Heart left ventricle (tissue), 16 donors: ENCODE measurements at regions not wholly inside any gene's neighbourhood (a gene's known extent, or its start where the extent isn't known, plus 50 kb on each side); places are given as distances from the start of the nearest gene placed in this dataset.

ENCODE experiments used
- ATAC-seq, 4 donors: fragments of 200-7000 bp; cut with Tn5 transposase; one replicate each; pipeline ENCODE4 v1.9.1; 2020 to 2022; ENCODE audit warnings: moderate library complexity in 4 of 4, mild to moderate bottlenecking in 3 of 4, moderate number of reproducible peaks in 1 of 4
- DNase-seq, 5 donors: peaks; one replicate each; pipeline ENCODE4 v3.0.0-alpha.2; 2020
- H3K27ac ChIP-seq, 12 donors: fragments of 200-600 bp; sonication (generic) in 4 of 12; one replicate each; pipeline versions ENCODE4 v1.5.0 to v1.8.0; 2016 to 2022; ENCODE audit warnings: mild to moderate bottlenecking in 2 of 12
- H3K27me3 ChIP-seq, 9 donors: fragments of 200-600 bp; sonication (generic) in 2 of 9; one replicate each; pipeline versions ENCODE4 v1.5.1 to v1.8.0; 2016 to 2022; ENCODE audit warnings: mild to moderate bottlenecking in 3 of 9
- H3K36me3 ChIP-seq, 9 donors: fragments of 200-600 bp; sonication (generic) in 2 of 9; one replicate each; pipeline versions ENCODE4 v1.5.0 to v1.8.0; 2018 to 2022; ENCODE audit warnings: mild to moderate bottlenecking in 2 of 9
- H3K4me1 ChIP-seq, 12 donors: fragments of 200-600 bp; sonication (generic) in 4 of 12; one replicate each; pipeline versions ENCODE4 v1.5.0 to v1.8.0; 2016 to 2022; ENCODE audit warnings: mild to moderate bottlenecking in 3 of 12
- H3K4me3 ChIP-seq, 12 donors: fragments of 200-600 bp; sonication (generic) in 4 of 12; one replicate each; pipeline versions ENCODE4 v1.5.0 to v1.8.0; 2017 to 2022; ENCODE audit warnings: mild to moderate bottlenecking in 9 of 12, moderate library complexity in 4 of 12
- H3K9me3 ChIP-seq, 12 donors: fragments of 200-600 bp; sonication (generic) in 4 of 12; one replicate each; pipeline versions ENCODE4 v1.5.0 to v1.8.0; 2016 to 2022; ENCODE audit warnings: mild to moderate bottlenecking in 1 of 12
- POLR2A ChIP-seq, 2 donors: fragments of 450-650 bp; IDR thresholded peaks; one replicate each; pipeline ENCODE4 v1.6.1; 2017; ENCODE audit warnings: antibody characterized with exemption in 2 of 2, mild to moderate bottlenecking in 2 of 2, moderate library complexity in 2 of 2
- WGBS, 4 donors: extraction: QIAGEN DNeasy Blood & Tissue Kit in 2 of 4; methylation state at CpG; one replicate each; pipeline versions ENCODE4 v1.1.5 to v1.1.7; 2013 to 2018; 5-methylcytosine and 5-hydroxymethylcytosine counted together
- intact Hi-C, 10 donors: fragments of 100-400 bp; cut with DNase I; formaldehyde crosslinking; loops; one replicate each; pipeline versions ENCODE4 v1.11.1 to v1.14.2; 2022
- TF ChIP-seq, protein P1 (sequence below), 12 donors: fragments of 200-600 bp; sonication (generic) in 4 of 12; IDR thresholded peaks; one replicate each; pipeline versions ENCODE4 v1.5.0 to v1.8.0; 2018 to 2022; ENCODE audit warnings: antibody characterized with exemption in 12 of 12, mild to moderate bottlenecking in 5 of 12
- donor health status: ischemic (EF 13 %, LVEDD 7.1; RV severe dilation, severe dysfunction).
- donor health status: healthy with polysubstance abuse.
- donor health status: DM: no; HTN: yes; CAD: no.
- donor health status: DM: no; HTN: no; CAD: no.
- donor health status: ischemic (EF 25% LVEDD 6.9; RV normal size, moderate dysfunction).
- donor health status: ischemic (EF 25% LVEDD 5.7; RV mildly dilated, moderate dysfunction).
- donor health status: healthy.
- donor health status: DM: yes; HTN: yes; CAD: no.
- donor health status: ischemic (EF 35%, LVEDD 5.7; RV mildly dilated, moderate dysfunction).
- donor health status: nonischemic (EF 11% LVEDD 7.7; RV severe dilation, severe dysfunction).
- donor health status: DM: yes; HTN: yes; CAD: no.
- donor health status: PGD.
- donor health status: ischemic (EF 29% LVEDD 5.4; RV normal size, mild dysfunction).
- donor health status: nonischemic (EF 23%, LVEDD 6.1; RV moderate dilation, normal function).

DNA sequence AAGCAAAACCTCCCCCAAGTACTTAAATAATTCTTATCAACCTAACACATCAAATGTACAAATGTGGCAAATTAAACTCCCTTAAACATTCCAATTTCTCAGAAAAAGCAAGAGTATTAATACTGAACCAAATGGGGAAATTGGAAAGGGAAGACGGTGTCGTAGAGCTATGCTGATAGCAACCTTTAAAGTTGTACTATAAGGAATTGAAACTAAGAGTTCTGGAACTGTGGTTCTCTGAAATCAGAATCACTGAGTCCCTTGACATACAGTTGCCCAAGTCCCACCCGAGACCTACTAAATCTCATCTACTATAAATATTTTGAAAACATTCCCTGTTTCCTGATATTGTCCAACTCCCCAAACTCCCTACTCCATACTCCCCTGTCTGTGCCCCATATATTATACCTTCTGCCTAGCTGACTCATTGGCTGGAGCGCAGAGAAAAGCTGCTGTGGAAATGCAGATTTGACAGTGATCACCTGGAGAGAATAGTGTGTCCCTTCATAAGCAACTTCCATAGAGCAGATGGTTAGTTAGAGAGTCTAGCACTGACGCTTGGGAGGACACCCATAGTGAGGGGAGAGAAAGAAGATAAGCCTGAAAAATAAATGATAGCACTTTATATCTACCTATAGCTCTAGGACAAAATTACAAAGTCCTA is 51.4 kb upstream of the ITM2B start:
- ATAC-seq = no peak
- Histone ChIP-seq H3K36me3 (no peaks in the 10 kb centered on the region), H3K9me3 (no peaks in the 10 kb centered on the region), H3K4me3 (no peak overlapping the region), H3K27ac (no peak overlapping the region), H3K27me3 (no peaks in the 10 kb centered on the region), H3K4me1 (peaks cover 0 to 31% (median 0%) of the 10 kb centered on the region in 12 donors)
- WGBS, 4 donors = 81 to 87% (median 82%) methylated on average over 5 of the region's 5 CpGs
- no peak for DNase-seq
- intact Hi-C loops = loop anchor here in 1 of 10 donors (2.0 kb wide), 1 partner anchor 25 kb away; no protein-coding TSS in a partner anchor
- TF ChIP-seq, protein P1, sequence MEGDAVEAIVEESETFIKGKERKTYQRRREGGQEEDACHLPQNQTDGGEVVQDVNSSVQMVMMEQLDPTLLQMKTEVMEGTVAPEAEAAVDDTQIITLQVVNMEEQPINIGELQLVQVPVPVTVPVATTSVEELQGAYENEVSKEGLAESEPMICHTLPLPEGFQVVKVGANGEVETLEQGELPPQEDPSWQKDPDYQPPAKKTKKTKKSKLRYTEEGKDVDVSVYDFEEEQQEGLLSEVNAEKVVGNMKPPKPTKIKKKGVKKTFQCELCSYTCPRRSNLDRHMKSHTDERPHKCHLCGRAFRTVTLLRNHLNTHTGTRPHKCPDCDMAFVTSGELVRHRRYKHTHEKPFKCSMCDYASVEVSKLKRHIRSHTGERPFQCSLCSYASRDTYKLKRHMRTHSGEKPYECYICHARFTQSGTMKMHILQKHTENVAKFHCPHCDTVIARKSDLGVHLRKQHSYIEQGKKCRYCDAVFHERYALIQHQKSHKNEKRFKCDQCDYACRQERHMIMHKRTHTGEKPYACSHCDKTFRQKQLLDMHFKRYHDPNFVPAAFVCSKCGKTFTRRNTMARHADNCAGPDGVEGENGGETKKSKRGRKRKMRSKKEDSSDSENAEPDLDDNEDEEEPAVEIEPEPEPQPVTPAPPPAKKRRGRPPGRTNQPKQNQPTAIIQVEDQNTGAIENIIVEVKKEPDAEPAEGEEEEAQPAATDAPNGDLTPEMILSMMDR (IDR thresholded peaks at IDR 0.05) = no peak
- no peak for TF ChIP-seq POLR2A (IDR thresholded peaks at IDR 0.05)

DNA sequence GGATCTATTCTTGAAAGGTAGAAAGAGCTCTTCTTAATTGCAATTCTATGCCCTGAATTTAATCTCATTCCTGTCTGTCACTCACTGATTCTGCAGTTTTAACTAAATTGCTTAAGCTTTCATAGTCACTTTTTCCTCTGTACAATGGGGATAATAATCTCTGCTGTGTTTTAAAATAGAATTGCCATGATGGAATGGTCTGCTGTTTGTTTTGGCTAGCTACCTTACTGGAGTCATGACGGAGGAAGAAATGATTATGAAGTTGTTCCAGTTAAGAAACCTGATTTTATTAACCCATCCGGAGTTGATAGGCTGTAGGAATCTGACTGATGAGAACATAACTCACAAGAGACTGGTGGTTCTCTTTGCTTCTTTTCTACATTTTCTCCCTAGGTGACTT is 54.9 kb upstream of the ITM2B start:
- no peaks in the 10 kb centered on the region for H3K9me3 ChIP-seq
- no peak overlapping the region for H3K4me3 ChIP-seq
- TF ChIP-seq, protein P1 (IDR thresholded peaks at IDR 0.05) = no peak
- no peak for TF ChIP-seq POLR2A (IDR thresholded peaks at IDR 0.05)
- ATAC-seq (peak in 1 of 4 donors; percentile 28), DNase-seq (no peak)
- H3K4me1 ChIP-seq = peaks cover 0 to 12% (median 0%) of the 10 kb centered on the region in 12 donors
- intact Hi-C loops = no loop called here
- 44 to 63% (median 49%) methylated on average over 2 of the region's 2 CpGs for WGBS, 4 donors
- H3K36me3 ChIP-seq = no peaks in the 10 kb centered on the region
- H3K27ac ChIP-seq = no peak overlapping the region
- H3K27me3 ChIP-seq = no peaks in the 10 kb centered on the region

DNA sequence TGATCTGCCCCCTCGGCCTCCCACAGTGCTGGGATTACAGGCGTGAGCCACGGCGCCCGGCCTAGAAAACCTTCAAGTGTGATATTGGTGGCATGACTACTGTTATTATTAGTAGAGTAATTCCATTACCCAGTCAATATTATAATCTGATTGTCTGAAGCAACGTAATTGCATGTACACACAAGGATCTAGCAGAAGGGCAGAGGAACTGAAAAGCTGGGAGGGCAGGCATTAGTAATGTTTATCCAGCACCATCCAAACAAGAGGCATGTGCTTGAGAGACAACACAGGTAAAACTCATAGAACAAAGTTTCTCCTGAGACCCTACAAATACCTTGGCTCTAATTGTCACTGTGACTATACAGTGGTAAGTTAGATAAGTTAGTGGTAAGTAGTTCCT is 56.2 kb upstream of the ITM2B start:
- no peaks in the 10 kb centered on the region for H3K27me3 ChIP-seq
- H3K36me3 ChIP-seq = no peaks in the 10 kb centered on the region
- no peak for DNase-seq
- TF ChIP-seq, protein P1 (IDR thresholded peaks at IDR 0.05) = no peak
- no peak for TF ChIP-seq POLR2A (IDR thresholded peaks at IDR 0.05)
- no peak overlapping the region for H3K4me3 ChIP-seq
- ATAC-seq = no peak
- intact Hi-C loops = no loop called here
- no peak overlapping the region for H3K27ac ChIP-seq
- WGBS, 4 donors = 95 to 98% (median 96%) methylated on average over 6 of the region's 6 CpGs
- H3K9me3 ChIP-seq = no peaks in the 10 kb centered on the region
- peaks cover 0 to 10% (median 0%) of the 10 kb centered on the region in 12 donors for H3K4me1 ChIP-seq

DNA sequence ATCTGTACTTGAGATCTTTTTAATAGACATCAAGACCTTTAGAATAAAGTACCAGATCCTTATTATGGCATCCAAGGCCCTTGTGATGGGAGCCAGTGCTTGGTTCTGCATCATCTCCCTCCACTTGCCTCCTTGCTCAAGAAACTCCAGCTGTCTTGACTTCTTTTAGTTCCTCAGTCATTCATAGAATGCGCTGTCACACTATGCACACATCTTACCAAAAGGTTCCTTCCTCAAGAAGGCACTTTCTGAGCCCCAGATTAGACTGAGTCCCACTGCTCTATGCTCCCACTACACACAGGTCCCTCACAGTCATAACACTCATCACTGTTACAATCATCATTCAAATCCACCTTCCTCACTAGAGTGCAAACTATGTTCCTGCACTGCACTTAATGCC is 57.8 kb upstream of the ITM2B start:
- no peak overlapping the region for H3K4me3 ChIP-seq
- intact Hi-C loops = no loop called here
- no peaks in the 10 kb centered on the region for H3K9me3 ChIP-seq
- WGBS, 4 donors = 48 to 100% (median 93%) methylated on average over 1 of the region's 1 CpG
- H3K27ac ChIP-seq = no peak overlapping the region
- H3K4me1 ChIP-seq = peaks cover 0 to 10% (median 0%) of the 10 kb centered on the region in 12 donors
- no peaks in the 10 kb centered on the region for H3K36me3 ChIP-seq
- H3K27me3 ChIP-seq = no peaks in the 10 kb centered on the region
- no peak for DNase-seq
- ATAC-seq = no peak
- TF ChIP-seq, protein P1 (IDR thresholded peaks at IDR 0.05) = no peak
- no peak for TF ChIP-seq POLR2A (IDR thresholded peaks at IDR 0.05)
